ENCODE measurements at regions not wholly inside any gene's neighbourhood (a gene's known extent, or its start where the extent isn't known, plus 50 kb on each side); places are given as distances from the start of the nearest gene placed in this dataset.

- no peak for TF ChIP-seq CTCF (IDR thresholded peaks at IDR 0.05; ENCODE audit: insufficient read depth, low read depth, low read length)
- Histone ChIP-seq H3K27me3 (ENCODE audit: control insufficient read depth, insufficient read depth, low read length) (no peaks in the 10 kb centered on the region), H3K36me3 (ENCODE audit: control insufficient read depth, insufficient read depth, low read length) (no peaks in the 10 kb centered on the region), H3K4me3 (ENCODE audit: low read depth, low read length) (no peak overlapping the region)
- POLR2A ChIA-PET = no interaction called here
- CTCF ChIA-PET = interaction anchor here (0.9 kb wide), 1 partner anchor 8 kb away, joined by 4 read pairs; no protein-coding TSS in a partner anchor
- peak; percentile 12 for DNase-seq (ENCODE audit: low read depth)
Observed at GRCh38 chr2:220078439-220078838, 451.0 kb downstream of the SLC4A3 start.

DNA sequence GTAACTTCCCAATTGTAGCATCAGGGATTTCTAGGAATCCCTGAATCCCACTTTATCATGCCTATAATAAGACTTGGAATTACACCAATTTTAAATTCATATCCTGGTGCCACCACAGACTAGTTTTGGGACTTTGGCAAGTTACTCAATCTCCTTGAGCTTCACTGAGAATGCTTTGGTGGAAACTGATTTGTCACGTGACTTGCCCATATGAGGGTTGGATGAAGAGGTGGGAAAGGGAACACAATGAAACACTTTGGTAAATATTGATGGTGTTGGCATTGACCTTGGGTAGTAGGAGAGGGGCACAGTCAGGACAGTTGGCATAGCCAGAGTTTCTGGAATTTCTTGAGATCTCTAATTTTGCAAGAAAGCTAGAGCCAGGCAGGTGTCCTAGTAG, 452.2 kb downstream of the SLC4A3 start:
- no peak for TF ChIP-seq CTCF (IDR thresholded peaks at IDR 0.05; ENCODE audit: insufficient read depth, low read depth, low read length)
- CTCF ChIA-PET = interaction anchor here (0.7 kb wide), 1 partner anchor 25 kb away, joined by 3 read pairs; no protein-coding TSS in a partner anchor
- POLR2A ChIA-PET = no interaction called here

GRCh38 chr2:220081171-220081570, 453.7 kb downstream of the SLC4A3 start:
- H3K4me3 ChIP-seq (ENCODE audit: low read depth, low read length) = no peak overlapping the region
- H3K36me3 ChIP-seq (ENCODE audit: control insufficient read depth, insufficient read depth, low read length) = no peaks in the 10 kb centered on the region
- no peak for TF ChIP-seq CTCF (IDR thresholded peaks at IDR 0.05; ENCODE audit: insufficient read depth, low read depth, low read length)
- DNase-seq (ENCODE audit: low read depth) = no peak
- ChIA-PET CTCF (interaction anchor here (0.6 to 1.6 kb wide), 2 partner anchors 75 to 377 kb away, joined by 3 to 5 read pairs; no protein-coding TSS in a partner anchor), POLR2A (no interaction called here)
- no peaks in the 10 kb centered on the region for H3K27me3 ChIP-seq (ENCODE audit: control insufficient read depth, insufficient read depth, low read length)

More for the DNA sequence above, 452.2 kb downstream of the SLC4A3 start:
- no peak for DNase-seq (ENCODE audit: low read depth)
- Histone ChIP-seq H3K27me3 (ENCODE audit: control insufficient read depth, insufficient read depth, low read length) (no peaks in the 10 kb centered on the region), H3K4me3 (ENCODE audit: low read depth, low read length) (no peak overlapping the region), H3K36me3 (ENCODE audit: control insufficient read depth, insufficient read depth, low read length) (no peaks in the 10 kb centered on the region)

DNA sequence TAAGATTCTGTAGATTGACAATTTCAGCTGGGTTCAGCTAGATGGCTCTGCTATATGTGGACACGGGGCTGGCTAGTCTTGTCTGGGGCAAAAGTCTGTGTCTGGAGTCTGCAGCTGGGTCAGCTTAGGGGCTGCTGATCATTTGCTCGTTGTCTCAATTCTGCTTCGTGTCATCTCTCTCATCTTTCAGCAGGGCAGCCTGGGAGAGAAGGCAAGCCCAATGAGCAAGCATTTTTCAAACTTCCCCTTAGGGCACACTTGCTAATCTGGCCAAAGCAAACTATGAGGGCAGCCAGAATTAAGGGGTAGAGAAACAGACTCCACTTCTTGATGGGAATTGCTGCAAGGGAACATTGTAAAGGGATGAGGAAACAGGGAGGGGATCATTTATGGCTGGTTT, 462.6 kb downstream of the SLC4A3 start:
- 0 out of 2 replicates have a peak, but pooled peaks have one; percentile 12 for TF ChIP-seq CTCF (IDR thresholded peaks at IDR 0.05; ENCODE audit: insufficient read depth, low read depth, low read length)
- POLR2A ChIA-PET = interaction anchor here (0.6 kb wide), 1 partner anchor 1046 kb away, joined by 8 read pairs; no protein-coding TSS in a partner anchor
- no peak for DNase-seq (ENCODE audit: low read depth)

DNA sequence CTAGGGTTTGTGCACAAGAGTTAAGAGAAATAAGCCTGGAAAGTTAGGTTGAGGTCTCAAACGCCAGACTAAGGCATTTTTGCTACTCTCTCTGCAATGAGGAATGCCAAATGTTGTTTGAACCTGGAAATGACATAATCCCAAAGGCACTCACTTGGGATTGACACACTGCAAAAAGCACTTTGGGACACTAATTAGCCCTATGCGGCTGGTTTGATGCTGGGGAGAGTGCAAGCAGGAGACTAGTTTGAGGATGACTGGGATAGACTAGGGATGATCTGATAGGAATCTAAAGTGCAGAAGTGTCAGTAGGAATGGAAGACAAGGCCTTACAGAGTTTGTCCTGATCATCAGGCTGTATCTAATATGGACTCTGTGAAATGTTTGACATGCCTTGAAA, 469.0 kb downstream of the SLC4A3 start:
- Histone ChIP-seq H3K36me3 (ENCODE audit: control insufficient read depth, insufficient read depth, low read length) (no peaks in the 10 kb centered on the region), H3K4me3 (ENCODE audit: low read depth, low read length) (no peak overlapping the region), H3K27me3 (ENCODE audit: control insufficient read depth, insufficient read depth, low read length) (no peaks in the 10 kb centered on the region)
- DNase-seq (ENCODE audit: low read depth) = no peak
- CTCF ChIA-PET = interaction anchor here (0.9 kb wide), 1 partner anchor 29 kb away, joined by 6 read pairs; no protein-coding TSS in a partner anchor
- POLR2A ChIA-PET = no interaction called here
- TF ChIP-seq CTCF (IDR thresholded peaks at IDR 0.05; ENCODE audit: insufficient read depth, low read depth, low read length) = no peak

More for the DNA sequence above, 462.6 kb downstream of the SLC4A3 start:
- Histone ChIP-seq H3K4me3 (ENCODE audit: low read depth, low read length) (no peak overlapping the region), H3K27me3 (ENCODE audit: control insufficient read depth, insufficient read depth, low read length) (no peaks in the 10 kb centered on the region), H3K36me3 (ENCODE audit: control insufficient read depth, insufficient read depth, low read length) (no peaks in the 10 kb centered on the region)
- CTCF ChIA-PET = interaction anchor here (0.8 kb wide), 1 partner anchor 14 kb away, joined by 3 read pairs; no protein-coding TSS in a partner anchor
